Progenitor cell of endocrine pancreas (in vitro differentiated cells): ENCODE measurements at regions not wholly inside any gene's neighbourhood (a gene's known extent, or its start where the extent isn't known, plus 50 kb on each side); places are given as distances from the start of the nearest gene placed in this dataset.
A peak's percentile ranks its signal among the peaks of the same experiment; 100 is the strongest.

Source experiments
- DNase-seq: peaks from one replicate; pipeline ENCODE4 v3.0.0; 2021; ENCODE audit warnings: low spot score; ENCODE audit not compliant: unreplicated experiment
- H3K27ac Mint-ChIP-seq: 2 replicates; pipeline ENCODE4 v1.8.0; 2021; ENCODE audit warnings: mild to moderate bottlenecking, moderate library complexity, mixed read lengths
- H3K27me3 Mint-ChIP-seq: 2 replicates; pipeline ENCODE4 v1.8.0; 2021; ENCODE audit warnings: mixed read lengths
- H3K36me3 Mint-ChIP-seq: 2 replicates; pipeline ENCODE4 v1.8.0; 2022; ENCODE audit warnings: mixed read lengths; ENCODE audit not compliant: insufficient read depth
- H3K4me1 Mint-ChIP-seq: 2 replicates; pipeline ENCODE4 v1.8.0; 2021; ENCODE audit warnings: low read depth, mixed read lengths
- H3K4me3 Mint-ChIP-seq: 2 replicates; pipeline ENCODE4 v1.8.0; 2021; ENCODE audit warnings: low read depth, mild to moderate bottlenecking, moderate library complexity, mixed read lengths
- H3K9me3 Mint-ChIP-seq: 2 replicates; pipeline ENCODE4 v1.8.0; 2021; ENCODE audit warnings: low read depth, mixed read lengths
- CTCF ChIP-seq: fragments of 200-600 bp; sonication (generic); IDR thresholded peaks from one replicate; pipeline ENCODE4 v1.5.0; 2021; ENCODE audit warnings: antibody characterized with exemption, mild to moderate bottlenecking; ENCODE audit not compliant: unreplicated experiment

DNA sequence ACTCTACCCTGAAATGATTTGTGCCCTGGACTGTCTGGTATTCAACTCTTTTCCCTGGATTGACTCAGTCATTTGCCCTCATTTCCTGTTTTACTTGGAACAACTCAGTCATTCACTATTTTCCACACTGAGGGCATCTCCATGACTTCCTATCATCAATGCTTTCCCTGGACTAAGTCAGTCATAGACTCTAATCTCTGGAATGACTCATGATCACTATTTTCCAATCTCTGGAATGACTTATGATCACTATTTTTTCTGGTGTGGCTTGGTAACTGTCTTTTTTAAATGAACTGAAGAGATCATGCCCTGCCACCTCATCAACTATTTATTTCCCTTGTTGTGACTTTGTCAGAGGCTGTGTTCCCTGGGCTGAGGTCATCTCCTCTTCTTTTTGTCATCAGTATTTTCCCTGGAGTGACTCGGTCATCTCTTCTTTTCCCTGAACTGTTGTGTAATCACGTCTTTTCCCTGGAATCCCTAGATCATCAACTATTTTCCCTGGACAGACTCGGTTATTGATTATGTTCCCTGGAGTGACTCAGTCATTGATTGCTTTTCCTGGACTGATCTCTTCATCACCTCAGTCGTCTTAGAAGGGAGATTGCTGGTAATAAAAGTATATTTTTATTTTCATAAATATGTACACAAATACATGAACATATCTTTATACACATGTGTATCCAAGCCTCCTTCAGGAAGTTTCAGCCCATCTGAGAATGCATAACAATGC is 327.1 kb upstream of the VCX start:
- no peaks in the 10 kb centered on the region for H3K4me1 Mint-ChIP-seq
- no peak for DNase-seq
- peaks cover 12% of the 10 kb centered on the region for H3K9me3 Mint-ChIP-seq
- no peak overlapping the region for H3K27ac Mint-ChIP-seq
- no peak for TF ChIP-seq CTCF
- H3K36me3 Mint-ChIP-seq, result peaks cover 2% of the 10 kb centered on the region
- H3K4me3 Mint-ChIP-seq, result no peak overlapping the region
- no peaks in the 10 kb centered on the region for H3K27me3 Mint-ChIP-seq

GRCh38 chrX:7514871-7515599 is 327.9 kb upstream of the VCX start:
- Mint-ChIP-seq H3K9me3 (peaks cover 12% of the 10 kb centered on the region), H3K36me3 (peaks cover 2% of the 10 kb centered on the region), H3K27me3 (no peaks in the 10 kb centered on the region), H3K4me3 (no peak overlapping the region), H3K27ac (peak overlapping the region; percentile 35), H3K4me1 (no peaks in the 10 kb centered on the region)
- DNase-seq, result no peak
- TF ChIP-seq CTCF, result no peak

- Mint-ChIP-seq H3K9me3 (peaks cover 12% of the 10 kb centered on the region), H3K4me3 (no peak overlapping the region), H3K36me3 (peaks cover 2% of the 10 kb centered on the region), H3K4me1 (no peaks in the 10 kb centered on the region), H3K27ac (no peak overlapping the region), H3K27me3 (no peaks in the 10 kb centered on the region)
- no peak for TF ChIP-seq CTCF
- no peak for DNase-seq
Observed at GRCh38 chrX:7512845-7513244, 330.1 kb upstream of the VCX start.

- H3K36me3 Mint-ChIP-seq, result no peaks in the 10 kb centered on the region
- H3K27ac Mint-ChIP-seq, result no peak overlapping the region
- H3K4me3 Mint-ChIP-seq, result no peak overlapping the region
- no peaks in the 10 kb centered on the region for H3K27me3 Mint-ChIP-seq
- no peak for TF ChIP-seq CTCF
- H3K9me3 Mint-ChIP-seq, result peaks cover 4% of the 10 kb centered on the region
- no peak for DNase-seq
- H3K4me1 Mint-ChIP-seq, result peaks cover 12% of the 10 kb centered on the region
Observed at GRCh38 chrX:7503251-7503650, 339.7 kb upstream of the VCX start.

DNA sequence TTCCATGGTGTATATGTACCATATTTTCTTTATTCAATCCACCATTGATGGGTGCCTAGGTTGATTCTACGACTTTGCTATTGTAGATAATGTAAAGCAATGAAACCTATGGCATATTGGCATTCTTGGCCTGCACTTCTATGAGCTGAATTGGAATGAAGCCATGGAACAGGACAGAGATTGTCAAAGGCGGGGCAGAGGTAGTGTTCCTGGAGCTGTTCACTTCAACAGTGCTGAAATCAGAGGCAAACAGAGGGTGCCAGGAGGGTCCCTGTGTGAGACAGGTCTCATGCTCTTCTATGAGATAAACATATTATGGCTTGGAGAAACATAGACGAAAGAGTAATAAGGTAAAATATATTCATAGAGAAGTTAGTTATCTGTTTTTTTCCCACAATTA is 342.6 kb upstream of the VCX start:
- no peak for DNase-seq
- Mint-ChIP-seq H3K4me1 (peaks cover 12% of the 10 kb centered on the region), H3K27me3 (no peaks in the 10 kb centered on the region), H3K4me3 (no peak overlapping the region), H3K27ac (no peak overlapping the region), H3K36me3 (no peaks in the 10 kb centered on the region), H3K9me3 (peaks cover 4% of the 10 kb centered on the region)
- TF ChIP-seq CTCF, result no peak
